ENCODE measurements at regions not wholly inside any gene's neighbourhood (a gene's known extent, or its start where the extent isn't known, plus 50 kb on each side); places are given as distances from the start of the nearest gene placed in this dataset.

DNA sequence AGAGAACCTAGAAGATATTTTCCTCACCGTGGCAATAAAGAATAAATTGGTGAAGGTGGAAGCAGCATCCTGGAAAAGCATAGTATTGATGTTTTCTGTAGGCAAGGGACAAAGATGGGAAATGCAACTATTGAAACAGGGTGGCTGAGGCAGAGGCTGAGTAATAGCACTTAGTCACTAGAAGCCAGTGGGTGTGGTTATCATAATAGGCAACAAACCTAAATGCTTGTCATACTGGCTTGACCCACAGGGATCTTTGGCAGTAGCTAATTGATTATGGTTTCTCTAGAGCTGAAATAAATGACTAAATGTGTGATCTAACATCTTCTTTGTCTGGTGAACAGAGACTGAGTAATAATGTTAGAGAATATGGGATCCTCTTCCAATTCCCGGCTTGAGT is 353.6 kb upstream of the RPS6KA3 start:
- TF ChIP-seq POLR2A (IDR thresholded peaks at IDR 0.05; ENCODE audit: low read length): no peak
- no peak for TF ChIP-seq GATA1 (IDR thresholded peaks at IDR 0.05; ENCODE audit: low read depth, low read length)
